GM18951 (cell line): ENCODE measurements at regions not wholly inside any gene's neighbourhood (a gene's known extent, or its start where the extent isn't known, plus 50 kb on each side); places are given as distances from the start of the nearest gene placed in this dataset.

Experiments used
- POLR2A ChIP-seq: IDR thresholded peaks from 4 replicates; pipeline ENCODE4 v1.6.1; 2011; ENCODE audit warnings: mild to moderate bottlenecking; ENCODE audit not compliant: insufficient read length, insufficient read depth; ENCODE audit errors: extremely low read depth
- in situ Hi-C: fragments of 300-500 bp; cut with MboI; formaldehyde crosslinking; loops from one replicate; pipeline ENCODE4 v1.12.0; 2022; ENCODE audit warnings: low sequenced_read_pairs, mixed read lengths, inconsistent platforms; ENCODE audit not compliant: unreplicated experiment

DNA sequence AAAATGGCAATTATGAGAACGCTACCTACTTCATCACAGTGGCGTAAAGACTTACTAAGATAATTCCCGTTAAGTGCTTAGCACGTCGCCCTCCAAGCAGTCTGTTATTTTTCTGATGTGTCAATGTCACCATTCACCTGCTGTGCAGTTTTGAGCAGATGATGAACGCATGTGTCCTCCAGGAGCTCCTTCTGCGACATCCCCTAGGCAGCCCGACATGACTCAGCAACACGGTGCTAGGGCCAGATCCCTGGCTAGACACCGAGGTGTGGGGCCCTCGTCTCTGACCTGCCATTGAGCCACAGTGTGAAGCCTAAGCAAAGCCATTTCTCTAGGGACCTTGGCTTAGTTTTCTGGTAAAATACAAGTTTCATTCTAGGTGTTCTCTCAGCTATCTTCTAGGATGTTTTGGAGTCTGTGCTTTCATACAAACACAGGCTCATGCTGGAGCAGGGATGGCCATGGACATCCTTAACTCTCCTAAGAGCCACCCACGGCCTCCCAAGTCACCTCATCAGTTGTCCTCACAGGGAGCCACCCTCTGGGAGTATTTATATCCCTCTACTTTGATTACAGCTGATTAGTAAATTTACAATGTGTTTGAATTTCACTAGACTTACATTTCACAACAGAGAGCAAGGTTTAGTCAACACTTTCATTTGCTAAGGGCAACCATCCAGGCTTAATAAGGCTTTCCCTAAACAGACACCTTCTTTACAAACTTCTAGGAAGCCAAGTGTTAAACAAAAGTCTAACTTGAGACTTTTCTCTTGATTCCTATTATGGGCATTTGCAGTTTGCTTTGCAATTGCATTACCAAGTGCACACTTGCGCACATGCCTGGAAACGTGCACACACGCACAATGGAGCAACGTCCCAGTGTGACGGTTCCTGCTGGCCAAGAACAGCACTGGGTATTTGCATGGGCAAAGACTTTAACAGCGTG is 376.8 kb upstream of the ID2 start:
- in situ Hi-C loops, result loop anchor here (10.0 kb wide), 1 partner anchor 380 kb away; the partner anchor contains the start of gene ID2
- no peak for TF ChIP-seq POLR2A

GRCh38 chr2:8306530-8307351 is 375.1 kb upstream of the ID2 start:
- TF ChIP-seq POLR2A, result no peak
- in situ Hi-C loops, result loop anchor here (10.0 kb wide), 1 partner anchor 378 kb away; the partner anchor contains the start of gene ID2

DNA sequence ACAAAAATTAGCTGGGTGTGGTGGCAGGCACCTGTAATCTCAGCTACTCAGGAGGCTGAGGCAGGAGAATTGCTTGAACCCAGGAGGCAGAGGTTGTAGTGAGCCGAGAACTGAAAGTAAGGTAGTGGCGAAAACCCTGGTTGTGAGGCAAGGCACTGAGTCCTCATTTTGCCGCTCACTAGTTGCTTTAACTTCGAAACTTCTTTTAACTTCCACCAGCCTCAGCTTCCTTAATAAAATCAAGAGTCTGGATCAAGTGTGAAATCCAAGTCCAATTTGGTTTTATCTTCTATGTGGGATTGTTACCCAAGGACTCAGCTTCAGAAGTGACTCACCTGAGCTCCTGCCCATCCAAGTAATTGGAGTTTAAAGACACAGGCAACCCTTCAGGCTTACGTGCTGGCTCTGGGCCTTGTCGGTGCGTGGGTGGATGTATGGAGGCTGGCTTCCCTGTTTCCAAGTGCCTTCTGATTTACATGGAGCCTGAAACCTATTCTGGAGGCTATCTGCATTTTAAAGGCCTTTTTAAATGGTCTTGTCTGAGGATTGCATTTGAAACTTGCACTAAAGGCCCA is 374.2 kb upstream of the ID2 start:
- in situ Hi-C loops, result loop anchor here (10.0 kb wide), 1 partner anchor 377 kb away; the partner anchor contains the start of gene ID2
- no peak for TF ChIP-seq POLR2A

DNA sequence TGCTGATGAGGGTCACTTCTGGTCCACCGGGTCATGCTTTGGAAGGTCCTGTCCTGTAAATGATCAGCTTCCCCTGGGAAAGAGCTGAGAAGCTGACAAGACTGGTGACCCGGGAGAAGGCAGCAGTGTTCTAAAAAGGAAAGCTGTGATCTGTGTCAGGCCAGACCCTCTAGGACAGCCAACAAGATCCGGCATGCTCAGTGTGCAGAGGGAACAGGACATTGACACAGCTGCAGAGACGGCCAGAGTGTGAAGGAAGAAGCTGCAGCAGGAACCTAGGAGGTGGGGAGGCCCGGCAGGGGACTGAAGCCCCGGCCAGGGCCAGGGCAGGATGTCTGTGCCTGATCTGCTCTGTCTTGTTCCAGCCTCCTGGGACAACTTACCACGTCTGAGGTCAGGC is 372.7 kb upstream of the ID2 start:
- TF ChIP-seq POLR2A, result no peak
- in situ Hi-C loops, result loop anchor here (10.0 kb wide), 1 partner anchor 376 kb away; the partner anchor contains the start of gene ID2

DNA sequence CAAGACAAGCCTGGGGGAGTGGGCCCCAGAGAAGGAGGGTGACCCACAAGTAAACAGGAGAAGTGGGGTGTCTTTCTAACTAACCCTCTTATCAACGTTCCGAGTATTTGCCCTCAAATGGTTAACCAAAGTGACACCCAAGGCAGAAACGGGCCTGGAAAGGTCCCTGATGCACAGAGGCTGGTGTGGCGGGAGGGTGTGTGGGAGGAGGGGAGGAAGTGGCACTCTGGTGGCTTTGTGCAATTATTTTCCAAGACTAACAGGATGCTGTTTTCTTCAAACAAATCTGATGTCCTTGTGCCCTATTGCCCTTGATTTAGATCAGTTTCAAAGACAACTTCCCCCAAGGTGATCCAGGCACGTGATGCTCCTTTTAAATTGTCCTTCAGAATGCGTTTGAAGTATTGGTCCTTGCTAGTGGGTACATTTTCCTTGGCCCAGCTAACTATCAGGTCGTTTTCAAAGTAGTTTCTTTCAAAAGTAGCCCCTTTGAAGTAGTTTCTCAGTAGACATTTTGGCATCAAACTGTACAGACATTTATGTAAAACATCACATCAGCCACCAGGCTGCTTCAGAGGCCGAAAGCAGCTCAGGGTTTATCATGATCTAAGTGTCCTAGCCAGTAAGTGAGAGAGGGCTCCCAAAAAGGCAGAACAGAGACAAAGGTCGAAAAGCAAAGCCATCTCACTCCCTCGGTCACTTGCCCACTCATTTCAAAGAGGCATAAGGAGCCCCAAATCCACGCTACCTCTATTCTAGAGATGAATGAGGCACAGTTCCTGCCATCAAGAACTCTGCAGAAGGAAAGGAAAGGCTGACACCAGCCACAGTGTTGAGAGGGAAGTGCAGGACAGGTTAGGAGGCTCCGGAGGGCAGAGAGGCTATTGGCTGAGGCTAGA is 371.1 kb upstream of the ID2 start:
- in situ Hi-C loops, result no loop called here
- TF ChIP-seq POLR2A, result no peak

GRCh38 chr2:8312221-8312620 is 369.6 kb upstream of the ID2 start:
- in situ Hi-C loops, result no loop called here

GRCh38 chr2:8312861-8313830 is 368.7 kb upstream of the ID2 start:
- in situ Hi-C loops, result no loop called here
- no peak for TF ChIP-seq POLR2A

More at GRCh38 chr2:8312221-8312620, 369.6 kb upstream of the ID2 start:
- no peak for TF ChIP-seq POLR2A

GRCh38 chr2:8314063-8314462 is 367.8 kb upstream of the ID2 start:
- in situ Hi-C loops, result no loop called here
- TF ChIP-seq POLR2A, result no peak

DNA sequence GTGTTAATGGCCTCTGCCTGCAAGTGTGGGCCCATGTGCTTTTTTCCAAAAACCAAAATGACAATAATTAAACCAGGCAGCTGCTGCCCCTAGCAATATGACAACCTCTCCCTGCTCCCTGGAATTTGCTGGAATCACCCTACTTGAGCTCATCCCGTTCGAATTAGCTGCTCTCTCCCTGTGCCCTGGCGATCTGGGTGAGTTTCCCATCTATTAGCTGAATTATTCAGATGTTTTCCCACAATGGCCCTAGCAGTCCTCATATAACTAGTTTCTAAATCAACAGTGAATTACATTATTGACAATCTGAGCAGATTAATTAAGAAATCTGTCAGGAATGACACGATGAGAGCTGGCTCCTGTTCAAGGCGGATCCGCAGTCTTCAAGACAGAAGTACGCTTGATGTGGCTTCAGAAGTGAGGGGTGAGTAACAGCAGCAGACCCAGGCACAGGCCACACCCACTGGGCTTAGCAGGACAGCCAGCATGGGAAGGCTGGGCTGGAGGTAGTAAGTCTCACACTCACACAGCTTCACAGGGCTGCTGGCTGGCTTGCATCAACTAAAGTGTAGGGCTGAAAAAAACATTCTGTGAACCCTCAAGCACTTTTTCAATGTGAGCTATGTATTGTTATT is 366.2 kb upstream of the ID2 start:
- TF ChIP-seq POLR2A, result no peak
- in situ Hi-C loops, result no loop called here

DNA sequence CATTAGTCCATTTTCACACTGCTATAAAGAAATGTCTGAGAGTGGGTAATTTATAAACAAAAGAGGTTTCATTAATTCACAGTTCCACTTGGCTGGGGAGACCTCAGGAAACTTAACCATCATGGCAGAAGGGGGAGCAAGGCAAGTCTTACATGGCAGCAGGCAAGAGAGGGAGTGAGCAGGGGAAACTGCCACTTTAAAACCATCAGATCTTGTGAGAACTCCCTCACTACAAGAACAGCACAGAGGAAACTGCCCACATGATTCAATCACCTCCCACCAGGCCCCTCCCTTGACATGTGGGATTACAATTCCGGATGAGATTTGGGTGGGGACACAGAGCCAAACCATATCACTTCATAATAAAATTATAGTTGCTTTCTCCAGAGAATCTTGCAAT is 365.5 kb upstream of the ID2 start:
- in situ Hi-C loops, result no loop called here
- no peak for TF ChIP-seq POLR2A

- in situ Hi-C loops, result no loop called here
- TF ChIP-seq POLR2A, result no peak
These were observed 364.4 kb upstream of the ID2 start for GRCh38 chr2:8317418-8317817.
